Pons (tissue), 1 donor: ENCODE measurements at regions not wholly inside any gene's neighbourhood (a gene's known extent, or its start where the extent isn't known, plus 50 kb on each side); places are given as distances from the start of the nearest gene placed in this dataset.

Source experiments
- DNase-seq: peaks from one replicate; pipeline ENCODE4 v3.0.0-alpha.2; 2016; ENCODE audit warnings: low spot score

DNA sequence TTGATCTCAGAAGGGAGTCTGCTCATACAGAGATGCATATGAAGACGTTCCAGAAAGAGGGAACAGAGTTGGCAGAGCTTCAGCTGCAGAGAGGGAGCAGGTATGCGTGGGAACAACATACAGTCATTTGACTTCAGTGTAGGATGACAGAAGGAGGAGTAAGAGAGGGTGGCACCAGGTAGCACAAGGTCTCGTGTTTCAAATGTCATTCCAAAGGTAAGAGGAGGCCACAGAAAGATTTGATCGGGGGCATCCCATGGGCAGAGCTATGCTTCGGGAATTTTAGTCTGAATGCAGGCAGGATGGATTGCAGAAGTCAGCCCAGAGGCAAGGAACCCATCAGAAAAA lies 367.1 kb downstream of the CDK5RAP2 start:
- no peak for DNase-seq

DNA sequence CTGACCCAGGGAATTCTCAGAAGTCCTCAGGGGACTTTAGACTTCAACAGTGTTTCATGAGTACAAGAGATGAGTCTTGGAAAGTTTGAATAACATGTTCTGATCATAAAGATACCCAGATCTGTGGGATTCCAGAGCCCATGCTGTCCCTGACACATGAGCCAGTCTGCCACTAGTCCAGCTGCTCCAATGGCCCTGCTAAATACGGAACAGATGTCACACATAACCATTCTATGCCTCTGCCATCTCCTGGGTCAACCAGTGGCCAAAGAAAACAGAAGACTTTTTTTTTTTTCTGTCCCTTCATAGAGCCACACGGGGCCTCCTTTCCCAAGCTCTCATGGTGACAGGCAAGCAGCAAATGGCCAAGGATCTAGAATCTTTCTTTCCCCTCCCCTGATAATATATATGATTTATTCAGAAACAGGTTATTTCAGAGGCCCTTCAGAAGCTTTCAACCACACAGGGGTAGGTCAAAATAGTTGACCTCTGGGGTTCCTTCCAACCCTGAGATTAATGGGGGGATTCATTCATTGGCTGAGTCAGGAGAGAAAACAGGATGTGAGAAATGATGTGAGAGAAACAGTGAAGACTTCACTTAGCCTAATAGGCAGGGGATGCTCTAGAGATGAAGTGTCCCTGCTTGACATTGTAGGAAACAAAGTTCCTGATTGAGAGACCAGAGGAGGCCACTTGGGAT lies 367.7 kb downstream of the CDK5RAP2 start:
- no peak for DNase-seq

DNA sequence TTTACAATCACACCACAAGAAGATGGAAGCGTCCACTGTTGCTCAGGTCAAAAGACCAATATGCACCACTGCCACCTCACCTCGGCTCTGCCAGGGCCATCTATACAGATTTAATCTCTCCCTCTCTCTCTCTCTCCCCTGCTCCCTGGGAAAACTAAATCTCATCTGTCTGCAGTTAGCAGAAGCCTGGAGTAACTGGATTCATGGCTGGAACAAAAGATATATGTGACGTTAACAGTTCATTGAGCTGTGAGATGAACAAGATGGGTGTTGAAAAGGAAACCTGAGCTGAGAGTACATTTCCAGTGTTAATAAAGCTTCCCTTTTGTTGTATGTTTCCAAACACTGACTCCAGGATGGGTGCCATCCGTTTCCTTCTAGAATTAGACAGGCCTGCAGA lies 369.7 kb downstream of the CDK5RAP2 start:
- no peak for DNase-seq

DNA sequence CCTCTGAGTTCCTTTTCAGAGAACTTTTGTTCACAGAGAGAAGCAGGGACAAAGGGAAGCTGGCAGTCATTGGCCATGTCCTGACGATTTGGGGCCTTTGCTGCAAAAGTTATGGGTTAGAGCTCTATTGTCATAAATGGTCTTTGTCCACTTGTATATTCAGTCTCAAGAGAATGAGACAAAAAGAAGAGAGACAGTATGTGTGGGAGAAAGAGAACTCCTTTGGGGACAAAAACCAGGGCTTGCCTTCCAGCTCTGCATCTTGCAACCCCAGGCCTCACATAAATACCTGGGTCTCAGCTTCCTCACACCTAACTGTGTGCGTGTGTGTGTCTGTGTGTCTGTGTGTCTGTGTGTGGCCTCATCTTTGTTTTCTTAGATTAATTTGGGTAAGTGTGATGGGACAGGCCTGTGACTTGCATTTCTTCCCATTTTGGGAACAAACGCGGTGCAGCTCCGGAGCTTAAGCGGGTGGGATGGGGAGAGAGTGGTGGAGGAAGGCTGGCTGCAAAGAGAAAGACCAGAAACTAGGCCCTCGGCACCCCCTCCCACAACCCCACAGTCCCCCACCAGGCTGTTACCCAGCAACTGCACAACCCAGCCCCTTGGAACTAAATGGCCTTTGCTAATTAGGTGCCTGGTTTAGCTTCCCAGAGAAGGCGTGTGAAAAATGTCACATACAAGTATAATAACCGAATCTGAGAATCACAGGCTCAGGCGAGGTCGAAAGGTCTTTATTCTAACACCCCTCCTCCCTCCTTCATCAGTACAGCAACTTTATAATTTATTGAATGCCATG lies 376.9 kb downstream of the CDK5RAP2 start:
- no peak for DNase-seq

DNA sequence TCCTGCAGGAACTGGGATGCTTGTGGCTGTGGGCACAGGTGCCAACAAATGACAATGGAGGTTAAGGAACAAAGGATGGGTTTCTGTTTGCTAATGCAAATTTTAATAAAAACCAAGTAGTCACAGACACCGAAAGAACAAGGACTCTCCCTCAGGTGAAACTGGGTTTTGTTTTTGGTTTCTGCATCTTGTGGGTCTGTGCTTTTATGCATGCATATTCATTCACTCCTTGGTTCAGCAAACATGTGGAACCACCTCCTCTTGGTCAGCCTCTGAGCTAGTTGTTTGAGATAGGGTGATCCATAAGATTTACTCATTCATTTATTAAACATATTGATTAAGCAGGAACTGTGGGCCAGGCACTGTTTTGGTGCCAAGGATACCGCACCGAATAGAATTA lies 381.9 kb downstream of the CDK5RAP2 start:
- no peak for DNase-seq

DNA sequence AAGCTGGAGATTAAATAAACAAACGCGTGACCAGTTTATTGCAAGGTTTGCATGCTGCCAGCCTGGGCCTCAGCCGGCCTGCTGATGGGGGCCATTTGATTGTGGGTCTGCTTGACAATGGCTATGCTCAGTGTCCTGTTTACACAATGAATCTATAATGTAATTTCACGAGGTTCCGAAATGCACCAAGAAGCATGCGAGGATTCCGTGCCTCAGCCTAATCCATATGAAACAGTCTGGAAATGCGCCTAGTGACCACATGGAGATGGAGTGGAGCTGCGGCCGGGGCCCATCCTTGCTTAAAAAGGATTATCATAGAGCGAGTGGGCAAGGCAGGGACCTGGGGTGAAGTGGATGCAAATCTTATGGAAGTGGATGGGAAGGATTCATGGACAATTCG lies 382.4 kb downstream of the CDK5RAP2 start:
- DNase-seq = no peak

DNA sequence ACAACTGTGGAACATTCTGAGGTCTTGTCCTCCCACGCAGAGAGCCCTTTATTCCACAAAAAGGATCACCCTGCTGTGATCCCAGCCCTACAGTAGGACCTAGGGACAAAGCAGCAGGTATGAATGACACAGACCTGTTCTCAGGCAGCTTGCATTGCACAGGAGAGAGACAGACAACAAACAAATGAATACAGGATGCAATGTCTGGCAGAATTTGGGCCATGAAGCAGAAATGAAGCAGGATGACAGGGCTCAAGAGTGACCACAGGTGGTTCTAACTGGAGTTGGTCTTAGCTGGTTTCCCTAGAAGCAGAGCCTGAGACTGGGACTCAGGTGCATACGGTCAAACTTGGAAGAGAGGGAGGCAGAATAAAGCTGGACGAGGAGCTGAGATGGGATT lies 388.8 kb downstream of the CDK5RAP2 start:
- no peak for DNase-seq

DNA sequence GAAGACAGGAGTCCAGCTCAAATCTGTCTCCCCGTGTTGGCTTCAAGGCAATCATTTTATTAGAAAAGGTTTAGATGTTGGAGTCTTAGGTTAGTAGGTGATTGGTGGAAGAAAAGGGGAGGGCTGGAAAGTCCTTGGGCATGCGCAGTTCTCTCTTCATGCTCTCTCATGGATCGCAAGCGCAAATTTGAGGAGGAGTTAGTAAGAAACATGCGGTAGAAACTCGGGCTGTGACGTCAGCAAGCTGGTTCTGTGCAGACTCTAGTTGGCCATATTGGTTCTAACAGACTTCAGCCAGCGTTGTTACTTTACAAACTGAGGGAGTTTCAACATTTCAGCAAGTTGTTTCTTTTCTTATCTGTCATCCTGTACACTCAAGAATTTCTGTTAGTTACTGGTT lies 392.2 kb downstream of the CDK5RAP2 start:
- no peak for DNase-seq

DNA sequence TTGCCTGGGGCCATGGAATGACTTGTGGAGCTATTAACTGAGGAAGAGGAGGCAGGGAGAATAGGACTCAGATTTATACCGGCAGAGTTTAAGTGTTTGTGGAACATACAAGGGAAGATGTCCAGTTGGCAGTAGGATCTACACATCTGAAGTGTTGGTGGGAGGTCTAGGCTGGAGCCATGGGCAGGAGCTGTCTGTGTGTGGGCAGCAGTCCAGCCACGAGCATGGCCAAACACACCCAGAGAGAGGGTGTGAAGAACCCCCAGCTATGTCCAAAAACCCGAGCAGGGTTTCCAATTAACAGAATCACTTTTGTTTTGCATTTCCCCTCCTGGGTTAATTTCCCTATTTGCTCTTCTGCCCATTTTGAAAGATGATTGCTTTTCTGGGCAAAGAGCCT lies 393.7 kb downstream of the CDK5RAP2 start:
- DNase-seq = no peak

DNA sequence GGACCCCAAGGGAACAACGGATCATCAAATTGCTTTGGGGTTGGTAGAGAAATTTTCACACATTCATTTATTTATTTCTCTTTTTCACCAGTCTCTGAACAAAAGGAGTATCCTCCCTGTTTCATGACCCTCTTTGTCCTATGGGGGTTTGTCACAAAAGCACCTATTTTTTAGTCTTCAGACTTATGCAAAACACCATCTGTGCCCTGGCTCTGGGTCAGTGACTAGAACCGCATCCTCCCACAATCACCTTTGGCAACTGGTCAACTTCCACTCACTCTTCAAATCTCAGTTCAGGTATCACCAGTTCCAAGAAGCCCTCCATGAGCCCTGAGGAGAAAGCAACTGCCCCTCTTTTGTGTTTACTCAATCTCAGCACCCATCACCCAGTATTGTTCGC lies 395.7 kb downstream of the CDK5RAP2 start:
- no peak for DNase-seq

DNA sequence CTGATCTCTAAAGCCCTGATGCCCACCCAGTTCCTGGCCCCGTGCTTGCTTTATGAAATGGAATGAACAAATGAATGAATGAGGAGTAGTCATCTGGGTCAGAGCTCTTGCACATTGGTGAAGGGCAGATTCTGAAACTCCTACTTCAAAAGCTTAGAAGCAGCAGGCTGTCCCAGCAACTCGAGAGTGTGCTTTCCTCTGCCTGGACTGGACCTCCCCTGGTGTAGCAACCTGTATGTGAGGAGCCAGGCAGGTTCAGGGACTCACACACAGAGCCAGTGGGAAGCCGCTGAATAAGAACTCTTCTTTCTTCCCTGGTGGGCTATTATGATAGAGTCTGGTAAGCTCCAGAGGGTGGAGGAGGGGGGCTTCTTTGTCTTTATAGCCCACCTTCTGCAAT lies 396.4 kb downstream of the CDK5RAP2 start:
- DNase-seq = no peak

DNA sequence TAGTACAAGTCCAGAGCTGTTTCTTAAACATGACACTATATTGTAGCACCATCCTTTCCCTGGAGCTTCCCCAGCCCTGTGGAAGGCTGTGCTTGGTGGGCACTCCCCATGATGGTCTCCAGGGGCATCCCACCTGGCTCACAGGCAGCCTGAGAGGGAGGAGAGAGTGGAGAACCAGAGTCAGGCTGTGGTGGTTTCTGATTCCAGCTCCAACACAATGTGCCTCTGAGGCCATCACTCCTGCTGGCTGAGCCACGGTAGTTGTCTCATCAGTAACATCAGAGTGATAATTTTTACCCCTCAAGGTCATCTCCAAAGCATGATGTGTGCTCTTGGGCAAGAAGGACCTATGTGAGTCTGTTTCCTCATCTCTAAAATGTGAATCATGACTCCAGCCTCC lies 398.0 kb downstream of the CDK5RAP2 start:
- DNase-seq = no peak

DNA sequence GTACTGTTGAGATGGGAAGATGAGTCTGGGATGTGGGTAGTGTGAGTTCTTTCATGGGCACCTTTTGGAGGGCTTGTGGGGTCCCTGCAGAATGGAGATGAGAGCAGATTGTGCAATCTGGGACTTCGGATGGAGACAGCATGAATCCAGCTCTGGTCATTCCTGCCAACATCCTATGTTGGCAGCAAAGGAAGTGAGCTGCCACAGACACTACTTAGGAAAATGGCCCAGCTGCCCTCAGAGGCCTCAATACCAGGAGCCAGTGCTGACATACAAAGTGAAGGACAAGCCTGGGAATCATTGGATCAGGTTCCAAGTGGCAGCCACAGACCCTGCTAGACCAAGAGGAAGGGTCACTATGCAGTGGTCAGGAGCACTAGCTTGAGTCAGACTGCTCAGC lies 402.8 kb downstream of the CDK5RAP2 start:
- no peak for DNase-seq

DNA sequence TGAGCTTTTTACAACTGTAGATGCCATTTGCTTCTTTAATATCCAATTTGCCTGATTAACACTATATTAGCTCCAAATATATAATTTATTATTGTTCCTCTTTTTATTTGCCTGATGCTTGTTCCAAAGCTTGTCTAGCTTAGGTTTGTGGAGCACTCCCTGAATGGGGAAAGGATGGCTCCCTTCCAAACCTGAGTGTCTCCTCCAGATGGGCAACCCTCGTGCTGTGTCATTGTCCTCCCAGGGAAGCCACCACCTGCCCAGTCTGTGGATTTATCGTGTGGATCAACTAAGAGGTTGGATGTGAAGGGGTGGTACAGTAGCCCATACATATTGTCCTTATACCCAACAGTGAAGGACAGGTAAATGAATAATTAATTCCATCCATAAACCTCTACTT lies 404.9 kb downstream of the CDK5RAP2 start:
- no peak for DNase-seq

DNA sequence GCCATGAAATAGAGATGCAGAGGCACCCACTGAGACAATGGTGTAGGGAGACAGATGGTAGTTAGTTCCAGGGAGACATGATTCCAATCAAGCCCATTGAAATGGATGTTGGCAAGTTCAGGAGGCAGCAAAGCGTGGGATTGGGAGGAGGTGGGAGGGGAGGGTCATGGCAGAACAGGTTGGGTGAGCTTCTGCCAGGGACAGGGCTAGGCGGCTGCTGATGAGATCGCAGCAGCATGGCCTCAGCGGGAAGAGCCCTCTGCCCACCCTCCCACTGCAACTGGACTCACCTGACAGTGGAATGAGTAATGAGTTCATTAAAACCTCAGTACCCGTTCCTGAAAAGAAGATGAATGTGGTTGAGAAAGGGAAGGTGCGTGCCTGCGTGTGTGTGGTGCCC lies 418.2 kb downstream of the CDK5RAP2 start:
- DNase-seq = no peak

DNA sequence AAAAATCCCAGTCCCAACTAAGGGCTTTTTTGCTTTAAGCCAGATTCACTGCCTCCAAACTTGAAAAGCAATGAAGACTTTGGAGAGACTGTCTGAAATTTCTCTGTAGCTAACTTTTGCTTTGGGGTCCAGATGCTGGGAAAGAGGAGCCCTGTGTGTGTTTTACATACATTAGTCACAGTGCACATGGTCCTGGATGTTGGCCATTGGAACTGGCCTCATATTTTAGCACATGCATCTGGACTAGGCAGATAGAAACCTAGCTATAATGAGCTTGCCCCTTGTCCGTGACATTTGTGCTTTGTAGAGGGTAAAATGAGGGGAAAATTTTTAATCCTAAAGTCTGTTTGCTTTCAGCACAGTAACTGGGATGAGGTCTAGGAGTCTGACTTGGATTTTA lies 421.7 kb downstream of the CDK5RAP2 start:
- DNase-seq = no peak

DNA sequence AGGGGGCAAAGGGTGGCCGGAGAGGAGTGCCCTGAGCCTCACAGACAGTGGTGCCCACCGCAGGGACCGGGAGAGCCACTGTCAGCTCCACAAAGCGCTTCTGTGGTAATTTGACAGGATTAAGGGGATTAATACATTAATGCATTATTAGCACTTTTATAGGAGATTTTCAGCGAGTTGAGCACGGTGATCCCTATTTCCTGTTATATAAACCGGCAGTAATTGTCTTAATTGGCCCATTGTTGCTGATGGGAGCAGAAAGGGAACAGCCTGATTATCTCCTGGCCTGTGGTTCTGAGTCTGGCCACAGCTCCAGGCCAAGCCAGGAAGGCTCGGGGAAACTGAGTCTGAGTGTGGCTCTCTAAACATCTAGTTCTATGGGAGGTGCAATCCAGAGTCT lies 423.6 kb downstream of the CDK5RAP2 start:
- DNase-seq = no peak

DNA sequence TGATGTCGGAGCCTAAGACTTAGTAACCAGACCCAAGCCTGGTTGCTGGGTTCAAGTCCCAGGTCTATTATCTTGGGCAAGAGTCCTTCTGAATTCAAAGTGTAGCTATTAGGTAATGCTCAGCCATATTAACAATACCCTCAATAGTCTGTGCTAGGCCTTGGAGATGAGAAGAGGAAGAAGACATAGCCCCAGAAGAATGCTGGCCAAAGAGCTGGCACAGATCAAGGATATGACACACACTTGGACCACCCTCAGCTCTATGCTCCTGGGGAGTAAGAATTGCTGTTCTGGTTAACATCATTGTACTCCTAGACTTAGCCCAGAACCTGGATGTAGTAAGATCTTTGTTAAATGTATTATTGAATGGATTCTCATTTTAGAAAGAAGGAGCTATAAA lies 426.7 kb downstream of the CDK5RAP2 start:
- no peak for DNase-seq

DNA sequence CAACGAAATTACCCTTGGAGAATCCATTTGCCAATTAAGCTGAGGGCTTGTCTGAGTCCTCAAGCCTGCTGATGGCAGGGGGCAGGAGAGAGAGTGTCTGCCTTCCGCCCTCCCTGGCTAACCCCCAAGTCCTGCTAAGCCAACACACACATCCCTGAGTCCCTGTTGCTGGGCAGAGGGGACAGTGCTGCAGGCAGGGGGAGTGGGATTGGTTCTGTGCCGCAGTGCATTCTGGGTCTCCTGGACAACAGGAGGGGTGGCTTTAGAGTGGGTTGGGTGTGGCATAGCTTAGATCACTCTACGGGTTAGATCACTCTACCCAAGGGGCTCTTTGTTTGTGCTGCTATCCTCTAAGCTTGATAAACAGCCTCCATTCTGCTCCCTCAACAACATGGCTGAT lies 427.7 kb downstream of the CDK5RAP2 start:
- no peak for DNase-seq

DNA sequence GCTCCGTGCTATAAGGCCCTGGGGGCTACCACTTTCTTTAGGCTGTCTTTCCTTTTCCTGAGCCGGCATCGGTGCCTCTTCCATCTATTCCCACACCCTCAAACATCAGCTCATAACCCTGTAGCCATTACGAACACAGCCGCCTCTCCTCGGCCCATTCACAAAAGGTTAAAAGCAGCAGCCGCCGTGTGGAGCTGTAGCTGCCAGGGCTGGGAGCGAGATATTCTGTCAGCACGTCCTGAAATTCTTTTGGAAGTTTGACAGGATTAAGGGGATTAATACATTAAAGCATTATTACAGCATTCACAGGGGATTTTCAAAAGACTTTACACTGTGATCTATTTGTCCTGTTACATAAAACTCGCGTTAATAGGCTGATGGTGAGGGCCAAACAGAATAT lies 428.2 kb downstream of the CDK5RAP2 start:
- no peak for DNase-seq

DNA sequence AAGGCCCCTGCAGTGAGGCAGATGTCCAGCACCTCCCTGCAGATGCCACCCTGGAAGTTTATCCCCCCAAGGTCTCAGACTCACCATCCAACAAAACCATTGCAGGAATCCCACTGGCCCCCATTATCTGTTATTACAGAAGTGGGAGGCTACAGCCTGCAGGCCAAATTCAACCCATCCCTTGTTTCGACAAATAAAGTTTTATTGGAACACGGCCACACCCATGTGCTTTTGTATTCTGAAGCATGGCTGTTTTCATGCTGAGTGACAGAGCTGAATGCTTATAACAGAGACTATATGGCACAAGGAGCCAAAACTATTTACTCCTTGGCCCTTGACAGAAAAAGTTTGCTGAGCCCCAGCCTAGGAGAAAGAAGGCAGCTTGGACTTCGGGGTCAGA lies 428.8 kb downstream of the CDK5RAP2 start:
- DNase-seq = no peak

DNA sequence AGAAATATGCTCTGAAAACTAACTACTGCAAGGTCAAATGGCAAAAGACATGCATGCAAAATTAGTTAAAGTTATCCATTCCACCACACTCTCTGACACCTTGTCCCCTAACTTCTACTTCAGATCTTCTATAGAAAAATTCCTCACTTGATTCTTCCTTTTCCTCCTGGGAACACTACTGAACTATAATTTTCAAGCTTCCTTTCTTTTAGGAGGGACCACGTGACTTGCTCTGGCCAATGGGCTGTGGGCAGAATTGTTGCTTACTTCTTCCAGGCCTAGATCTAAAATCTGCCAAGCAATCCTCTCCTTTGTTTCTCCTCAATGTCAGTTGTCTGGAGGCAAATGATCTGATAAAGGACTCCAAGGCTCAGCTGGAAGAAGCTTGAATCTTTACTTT lies 441.0 kb downstream of the CDK5RAP2 start:
- DNase-seq = no peak

DNA sequence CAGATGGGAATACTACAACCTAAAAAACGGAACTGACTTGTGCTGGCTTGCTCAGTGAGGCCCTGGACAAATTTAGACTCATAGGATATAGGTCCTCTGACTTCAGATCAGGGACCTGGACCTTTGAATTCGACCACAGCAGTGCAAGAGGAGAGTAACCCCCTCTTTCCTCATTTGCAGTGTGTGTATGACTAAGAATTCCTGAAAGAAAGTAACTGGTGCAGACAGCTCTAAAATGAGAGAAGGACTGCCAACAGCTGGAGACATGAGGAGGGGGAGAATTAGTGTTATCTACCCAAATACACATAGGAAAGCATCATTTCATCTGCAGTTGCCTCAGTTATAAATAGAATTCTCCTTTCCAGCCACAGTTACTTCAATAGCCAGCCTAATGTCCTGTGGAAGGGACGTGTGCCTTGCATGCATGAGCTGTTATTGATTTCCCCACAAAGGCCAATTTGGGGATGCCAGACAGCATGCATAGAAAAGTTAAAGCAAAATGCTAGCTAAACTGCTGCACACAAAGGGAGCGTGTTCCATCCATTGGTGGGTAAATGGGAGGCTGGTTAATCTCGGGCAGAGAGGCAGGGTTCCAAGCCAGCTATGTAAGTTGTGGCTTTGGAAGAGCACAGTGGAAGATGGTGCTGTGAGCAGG lies 442.7 kb downstream of the CDK5RAP2 start:
- no peak for DNase-seq

DNA sequence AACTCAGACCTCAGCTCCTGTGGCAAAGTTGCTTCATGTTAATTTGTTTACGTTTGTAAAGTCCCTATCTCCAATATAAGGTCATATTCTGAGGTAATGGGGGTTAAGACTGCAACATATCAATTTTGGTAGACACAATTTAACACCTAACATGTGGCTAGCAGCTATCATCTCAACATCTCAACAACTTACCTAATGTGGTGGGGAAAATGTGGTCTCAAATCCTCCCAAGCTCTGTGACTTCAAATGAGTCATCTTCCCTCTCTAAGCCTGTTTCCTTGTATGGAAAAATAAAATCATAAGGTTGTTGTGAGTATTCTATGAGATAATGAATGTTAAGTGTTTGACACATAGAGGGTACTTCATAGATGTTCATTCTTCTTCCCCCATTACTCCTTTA lies 443.3 kb downstream of the CDK5RAP2 start:
- no peak for DNase-seq
